ENCODE measurements at regions not wholly inside any gene's neighbourhood (a gene's known extent, or its start where the extent isn't known, plus 50 kb on each side); places are given as distances from the start of the nearest gene placed in this dataset.

GRCh38 chr9:38289236-38289865 is 103.2 kb upstream of the ALDH1B1 start:
- DNase-seq: no peak
- no peaks in the 10 kb centered on the region for H3K4me1 ChIP-seq (ENCODE audit: control insufficient read depth, insufficient read depth, low read length, poor library complexity, severe bottlenecking)
- no peaks in the 10 kb centered on the region for H3K27me3 ChIP-seq (replicated peaks; ENCODE audit: control insufficient read depth, insufficient read depth, low read length, poor library complexity, severe bottlenecking)
- H3K36me3 ChIP-seq (ENCODE audit: control insufficient read depth, insufficient read depth, low read length): no peaks in the 10 kb centered on the region
- H3K27ac ChIP-seq (ENCODE audit: insufficient read depth, low read length, poor library complexity, severe bottlenecking): no peak overlapping the region
- no peaks in the 10 kb centered on the region for H3K9me3 ChIP-seq (ENCODE audit: control insufficient read depth, low read length)
- H3K4me3 ChIP-seq (ENCODE audit: insufficient read depth, low read depth, low read length, poor library complexity, severe bottlenecking): no peak overlapping the region

GRCh38 chr9:38288502-38288901 is 104.0 kb upstream of the ALDH1B1 start:
- no peaks in the 10 kb centered on the region for H3K9me3 ChIP-seq (ENCODE audit: control insufficient read depth, low read length)
- no peak overlapping the region for H3K4me3 ChIP-seq (ENCODE audit: insufficient read depth, low read depth, low read length, poor library complexity, severe bottlenecking)
- no peaks in the 10 kb centered on the region for H3K27me3 ChIP-seq (replicated peaks; ENCODE audit: control insufficient read depth, insufficient read depth, low read length, poor library complexity, severe bottlenecking)
- H3K27ac ChIP-seq (ENCODE audit: insufficient read depth, low read length, poor library complexity, severe bottlenecking): no peak overlapping the region
- no peaks in the 10 kb centered on the region for H3K36me3 ChIP-seq (ENCODE audit: control insufficient read depth, insufficient read depth, low read length)
- H3K4me1 ChIP-seq (ENCODE audit: control insufficient read depth, insufficient read depth, low read length, poor library complexity, severe bottlenecking): no peaks in the 10 kb centered on the region
- no peak for DNase-seq

- H3K36me3 ChIP-seq (ENCODE audit: control insufficient read depth, insufficient read depth, low read length): no peaks in the 10 kb centered on the region
- no peaks in the 10 kb centered on the region for H3K27me3 ChIP-seq (replicated peaks; ENCODE audit: control insufficient read depth, insufficient read depth, low read length, poor library complexity, severe bottlenecking)
- no peaks in the 10 kb centered on the region for H3K9me3 ChIP-seq (ENCODE audit: control insufficient read depth, low read length)
- H3K4me1 ChIP-seq (ENCODE audit: control insufficient read depth, insufficient read depth, low read length, poor library complexity, severe bottlenecking): no peaks in the 10 kb centered on the region
- DNase-seq: no peak
- H3K27ac ChIP-seq (ENCODE audit: insufficient read depth, low read length, poor library complexity, severe bottlenecking): no peak overlapping the region
- no peak overlapping the region for H3K4me3 ChIP-seq (ENCODE audit: insufficient read depth, low read depth, low read length, poor library complexity, severe bottlenecking)
Measured at GRCh38 chr9:38287420-38287985, 105.0 kb upstream of the ALDH1B1 start.

GRCh38 chr9:38286766-38287165 is 105.7 kb upstream of the ALDH1B1 start:
- no peaks in the 10 kb centered on the region for H3K4me1 ChIP-seq (ENCODE audit: control insufficient read depth, insufficient read depth, low read length, poor library complexity, severe bottlenecking)
- H3K27ac ChIP-seq (ENCODE audit: insufficient read depth, low read length, poor library complexity, severe bottlenecking): no peak overlapping the region
- no peaks in the 10 kb centered on the region for H3K9me3 ChIP-seq (ENCODE audit: control insufficient read depth, low read length)
- no peaks in the 10 kb centered on the region for H3K36me3 ChIP-seq (ENCODE audit: control insufficient read depth, insufficient read depth, low read length)
- no peaks in the 10 kb centered on the region for H3K27me3 ChIP-seq (replicated peaks; ENCODE audit: control insufficient read depth, insufficient read depth, low read length, poor library complexity, severe bottlenecking)
- no peak overlapping the region for H3K4me3 ChIP-seq (ENCODE audit: insufficient read depth, low read depth, low read length, poor library complexity, severe bottlenecking)
- no peak for DNase-seq

- H3K4me3 ChIP-seq (ENCODE audit: insufficient read depth, low read depth, low read length, poor library complexity, severe bottlenecking): no peak overlapping the region
- no peaks in the 10 kb centered on the region for H3K27me3 ChIP-seq (replicated peaks; ENCODE audit: control insufficient read depth, insufficient read depth, low read length, poor library complexity, severe bottlenecking)
Measured at GRCh38 chr9:38286357-38286756, 106.1 kb upstream of the ALDH1B1 start.

GRCh38 chr9:38285236-38285635 is 107.3 kb upstream of the ALDH1B1 start:
- no peaks in the 10 kb centered on the region for H3K4me1 ChIP-seq (ENCODE audit: control insufficient read depth, insufficient read depth, low read length, poor library complexity, severe bottlenecking)
- no peak for DNase-seq
- no peaks in the 10 kb centered on the region for H3K9me3 ChIP-seq (ENCODE audit: control insufficient read depth, low read length)
- H3K27me3 ChIP-seq (replicated peaks; ENCODE audit: control insufficient read depth, insufficient read depth, low read length, poor library complexity, severe bottlenecking): no peaks in the 10 kb centered on the region
- no peaks in the 10 kb centered on the region for H3K36me3 ChIP-seq (ENCODE audit: control insufficient read depth, insufficient read depth, low read length)
- no peak overlapping the region for H3K27ac ChIP-seq (ENCODE audit: insufficient read depth, low read length, poor library complexity, severe bottlenecking)
- H3K4me3 ChIP-seq (ENCODE audit: insufficient read depth, low read depth, low read length, poor library complexity, severe bottlenecking): no peak overlapping the region

More at GRCh38 chr9:38286357-38286756, 106.1 kb upstream of the ALDH1B1 start:
- no peaks in the 10 kb centered on the region for H3K4me1 ChIP-seq (ENCODE audit: control insufficient read depth, insufficient read depth, low read length, poor library complexity, severe bottlenecking)
- H3K9me3 ChIP-seq (ENCODE audit: control insufficient read depth, low read length): no peaks in the 10 kb centered on the region
- no peak overlapping the region for H3K27ac ChIP-seq (ENCODE audit: insufficient read depth, low read length, poor library complexity, severe bottlenecking)
- no peaks in the 10 kb centered on the region for H3K36me3 ChIP-seq (ENCODE audit: control insufficient read depth, insufficient read depth, low read length)
- no peak for DNase-seq

- Histone ChIP-seq H3K4me3 (ENCODE audit: insufficient read depth, low read depth, low read length, poor library complexity, severe bottlenecking) (no peak overlapping the region), H3K27ac (ENCODE audit: insufficient read depth, low read length, poor library complexity, severe bottlenecking) (no peak overlapping the region), H3K36me3 (ENCODE audit: control insufficient read depth, insufficient read depth, low read length) (no peaks in the 10 kb centered on the region), H3K27me3 (replicated peaks; ENCODE audit: control insufficient read depth, insufficient read depth, low read length, poor library complexity, severe bottlenecking) (no peaks in the 10 kb centered on the region), H3K9me3 (ENCODE audit: control insufficient read depth, low read length) (no peaks in the 10 kb centered on the region), H3K4me1 (ENCODE audit: control insufficient read depth, insufficient read depth, low read length, poor library complexity, severe bottlenecking) (no peaks in the 10 kb centered on the region)
- DNase-seq: no peak
Measured at GRCh38 chr9:38284588-38285051, 107.9 kb upstream of the ALDH1B1 start.

- H3K36me3 ChIP-seq (ENCODE audit: control insufficient read depth, insufficient read depth, low read length): no peaks in the 10 kb centered on the region
- no peak for DNase-seq
- no peaks in the 10 kb centered on the region for H3K27me3 ChIP-seq (replicated peaks; ENCODE audit: control insufficient read depth, insufficient read depth, low read length, poor library complexity, severe bottlenecking)
- H3K9me3 ChIP-seq (ENCODE audit: control insufficient read depth, low read length): no peaks in the 10 kb centered on the region
- H3K27ac ChIP-seq (ENCODE audit: insufficient read depth, low read length, poor library complexity, severe bottlenecking): no peak overlapping the region
- no peaks in the 10 kb centered on the region for H3K4me1 ChIP-seq (ENCODE audit: control insufficient read depth, insufficient read depth, low read length, poor library complexity, severe bottlenecking)
- no peak overlapping the region for H3K4me3 ChIP-seq (ENCODE audit: insufficient read depth, low read depth, low read length, poor library complexity, severe bottlenecking)
Measured at GRCh38 chr9:38284039-38284575, 108.4 kb upstream of the ALDH1B1 start.

GRCh38 chr9:38282756-38283155 is 109.7 kb upstream of the ALDH1B1 start:
- Histone ChIP-seq H3K9me3 (ENCODE audit: control insufficient read depth, low read length) (no peaks in the 10 kb centered on the region), H3K36me3 (ENCODE audit: control insufficient read depth, insufficient read depth, low read length) (no peaks in the 10 kb centered on the region), H3K27me3 (replicated peaks; ENCODE audit: control insufficient read depth, insufficient read depth, low read length, poor library complexity, severe bottlenecking) (no peaks in the 10 kb centered on the region), H3K4me3 (ENCODE audit: insufficient read depth, low read depth, low read length, poor library complexity, severe bottlenecking) (no peak overlapping the region), H3K27ac (ENCODE audit: insufficient read depth, low read length, poor library complexity, severe bottlenecking) (no peak overlapping the region), H3K4me1 (ENCODE audit: control insufficient read depth, insufficient read depth, low read length, poor library complexity, severe bottlenecking) (peaks cover 2% of the 10 kb centered on the region)
- no peak for DNase-seq

GRCh38 chr9:38281917-38282316 is 110.6 kb upstream of the ALDH1B1 start:
- Histone ChIP-seq H3K27ac (ENCODE audit: insufficient read depth, low read length, poor library complexity, severe bottlenecking) (no peak overlapping the region), H3K27me3 (replicated peaks; ENCODE audit: control insufficient read depth, insufficient read depth, low read length, poor library complexity, severe bottlenecking) (no peaks in the 10 kb centered on the region), H3K36me3 (ENCODE audit: control insufficient read depth, insufficient read depth, low read length) (no peaks in the 10 kb centered on the region), H3K9me3 (ENCODE audit: control insufficient read depth, low read length) (no peaks in the 10 kb centered on the region), H3K4me1 (ENCODE audit: control insufficient read depth, insufficient read depth, low read length, poor library complexity, severe bottlenecking) (peaks cover 2% of the 10 kb centered on the region), H3K4me3 (ENCODE audit: insufficient read depth, low read depth, low read length, poor library complexity, severe bottlenecking) (no peak overlapping the region)
- no peak for DNase-seq
